ENCODE measurements at regions not wholly inside any gene's neighbourhood (a gene's known extent, or its start where the extent isn't known, plus 50 kb on each side); places are given as distances from the start of the nearest gene placed in this dataset.

GRCh38 chr7:119408596-119408995 is 864.4 kb upstream of the KCND2 start:
- H3K36me3 ChIP-seq: no peaks in the 10 kb centered on the region
- TF ChIP-seq, protein P1, sequence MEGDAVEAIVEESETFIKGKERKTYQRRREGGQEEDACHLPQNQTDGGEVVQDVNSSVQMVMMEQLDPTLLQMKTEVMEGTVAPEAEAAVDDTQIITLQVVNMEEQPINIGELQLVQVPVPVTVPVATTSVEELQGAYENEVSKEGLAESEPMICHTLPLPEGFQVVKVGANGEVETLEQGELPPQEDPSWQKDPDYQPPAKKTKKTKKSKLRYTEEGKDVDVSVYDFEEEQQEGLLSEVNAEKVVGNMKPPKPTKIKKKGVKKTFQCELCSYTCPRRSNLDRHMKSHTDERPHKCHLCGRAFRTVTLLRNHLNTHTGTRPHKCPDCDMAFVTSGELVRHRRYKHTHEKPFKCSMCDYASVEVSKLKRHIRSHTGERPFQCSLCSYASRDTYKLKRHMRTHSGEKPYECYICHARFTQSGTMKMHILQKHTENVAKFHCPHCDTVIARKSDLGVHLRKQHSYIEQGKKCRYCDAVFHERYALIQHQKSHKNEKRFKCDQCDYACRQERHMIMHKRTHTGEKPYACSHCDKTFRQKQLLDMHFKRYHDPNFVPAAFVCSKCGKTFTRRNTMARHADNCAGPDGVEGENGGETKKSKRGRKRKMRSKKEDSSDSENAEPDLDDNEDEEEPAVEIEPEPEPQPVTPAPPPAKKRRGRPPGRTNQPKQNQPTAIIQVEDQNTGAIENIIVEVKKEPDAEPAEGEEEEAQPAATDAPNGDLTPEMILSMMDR (IDR thresholded peaks at IDR 0.05): no peak
- ATAC-seq (no peak), FAIRE-seq (no peak), DNase-seq (no peak)
- H3K4me3 ChIP-seq: no peak overlapping the region
- no peaks in the 10 kb centered on the region for H3K4me1 ChIP-seq
- H3K9me3 ChIP-seq: no peaks in the 10 kb centered on the region
- no peak overlapping the region for H3K27ac ChIP-seq
- H3K27me3 ChIP-seq: no peaks in the 10 kb centered on the region
- intact Hi-C loops (cut with DNase I): no loop called here
- WGBS, 2 donors: 70 to 71% methylated on average over 1 of the region's 1 CpG

DNA sequence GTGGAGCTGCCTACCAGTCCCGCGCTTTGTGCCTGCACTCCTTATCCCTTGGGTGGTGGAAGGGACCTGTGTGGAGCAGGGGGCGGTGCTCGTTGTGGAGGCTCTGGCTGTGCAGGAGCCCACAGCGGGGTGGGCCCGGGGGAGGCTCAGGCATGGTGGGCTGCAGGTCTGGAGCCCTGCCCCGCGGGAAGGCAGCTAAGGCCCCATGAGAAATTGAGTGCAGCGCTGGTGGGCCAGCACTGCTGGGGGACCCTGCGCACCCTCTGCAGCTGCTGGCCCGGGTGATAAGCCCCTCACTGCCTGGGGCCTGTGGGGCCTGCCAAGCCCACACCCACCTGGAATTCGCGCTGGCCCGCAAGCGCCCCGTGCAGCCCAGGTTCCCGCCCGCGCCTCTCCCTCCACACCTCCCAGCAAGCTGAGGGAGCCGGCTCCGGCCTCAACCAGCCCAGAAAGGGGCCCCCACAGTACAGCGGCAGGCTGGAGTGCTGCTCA is 859.6 kb upstream of the KCND2 start:
- Histone ChIP-seq H3K27ac (no peak overlapping the region), H3K27me3 (no peaks in the 10 kb centered on the region), H3K4me3 (no peak overlapping the region), H3K4me1 (no peaks in the 10 kb centered on the region), H3K36me3 (no peaks in the 10 kb centered on the region), H3K9me3 (no peaks in the 10 kb centered on the region)
- no peak for ATAC-seq
- WGBS, 2 donors: 94% methylated on average over 22 of the region's 22 CpGs
- DNase-seq: peak in 2 of 6 donors; percentile 24 to 69
- FAIRE-seq: no peak
- TF ChIP-seq, protein P1 (IDR thresholded peaks at IDR 0.05): no peak
- intact Hi-C loops (cut with DNase I): no loop called here

- WGBS, 2 donors: 63 to 68% methylated on average over 4 of the region's 4 CpGs
- no peak for FAIRE-seq
Observed at GRCh38 chr7:119415682-119416081, 857.3 kb upstream of the KCND2 start.

GRCh38 chr7:119421657-119422056 is 851.3 kb upstream of the KCND2 start:
- FAIRE-seq: no peak
- intact Hi-C loops (cut with DNase I): no loop called here

More at GRCh38 chr7:119415682-119416081, 857.3 kb upstream of the KCND2 start:
- Histone ChIP-seq H3K4me3 (no peak overlapping the region), H3K27me3 (no peaks in the 10 kb centered on the region), H3K36me3 (no peaks in the 10 kb centered on the region), H3K4me1 (no peaks in the 10 kb centered on the region), H3K9me3 (no peaks in the 10 kb centered on the region), H3K27ac (no peak overlapping the region)
- intact Hi-C loops (cut with DNase I): no loop called here
- ATAC-seq: no peak
- TF ChIP-seq, protein P1 (IDR thresholded peaks at IDR 0.05): no peak
- no peak for DNase-seq

DNA sequence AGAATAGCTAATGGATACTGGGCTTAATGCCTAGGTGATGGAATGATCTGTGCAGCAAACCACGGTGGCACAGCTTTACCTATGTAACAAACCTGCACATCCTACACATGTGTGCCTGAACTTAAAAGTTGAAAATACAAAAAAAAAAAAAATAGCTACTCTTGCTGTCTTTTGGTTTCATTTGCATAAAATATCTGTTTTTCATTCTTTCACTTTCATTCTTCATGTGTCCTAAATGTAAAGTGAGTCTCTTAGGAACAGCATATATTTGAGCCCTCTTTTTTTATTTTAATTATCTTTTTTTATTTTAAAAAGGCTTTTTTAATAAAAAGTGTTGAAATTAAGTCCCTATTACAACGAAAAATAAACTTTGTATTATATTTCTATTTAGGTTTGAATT is 836.1 kb upstream of the KCND2 start:
- ATAC-seq: no peak
- H3K36me3 ChIP-seq: no peaks in the 10 kb centered on the region
- 44 to 53% methylated on average over 2 of the region's 2 CpGs for WGBS, 2 donors
- H3K27me3 ChIP-seq: no peaks in the 10 kb centered on the region
- H3K9me3 ChIP-seq: no peaks in the 10 kb centered on the region
- no peak overlapping the region for H3K27ac ChIP-seq
- FAIRE-seq: no peak
- H3K4me1 ChIP-seq: no peaks in the 10 kb centered on the region
- no peak for DNase-seq
- no peak overlapping the region for H3K4me3 ChIP-seq
- intact Hi-C loops (cut with DNase I): no loop called here
- TF ChIP-seq, protein P1 (IDR thresholded peaks at IDR 0.05): no peak

More at GRCh38 chr7:119421657-119422056, 851.3 kb upstream of the KCND2 start:
- Histone ChIP-seq H3K27me3 (no peaks in the 10 kb centered on the region), H3K9me3 (no peaks in the 10 kb centered on the region), H3K27ac (no peak overlapping the region), H3K4me1 (no peaks in the 10 kb centered on the region), H3K4me3 (no peak overlapping the region), H3K36me3 (no peaks in the 10 kb centered on the region)
- ATAC-seq (no peak), DNase-seq (no peak)
- 15 to 27% methylated on average over 1 of the region's 1 CpG for WGBS, 2 donors
- TF ChIP-seq, protein P1 (IDR thresholded peaks at IDR 0.05): no peak
